ENCODE measurements at regions not wholly inside any gene's neighbourhood (a gene's known extent, or its start where the extent isn't known, plus 50 kb on each side); places are given as distances from the start of the nearest gene placed in this dataset.

- no peak overlapping the region for H2AFZ ChIP-seq (ENCODE audit: insufficient read depth, low read depth, low read length, poor library complexity, severe bottlenecking)
- no peak overlapping the region for H3K4me3 ChIP-seq (ENCODE audit: control extremely low read depth in 1 of 5, extremely low read depth in 1 of 5, insufficient read depth in 1 of 5, low read depth in 2 of 5, low read length in 4 of 5)
- DNase-seq, result no peak
- H3K27ac Mint-ChIP-seq, result no peak overlapping the region
- no peak overlapping the region for H3K9ac ChIP-seq (ENCODE audit: low read length)
- H3K36me3 ChIP-seq (replicated peaks in 1 of 2; ENCODE audit: control extremely low read depth in 1 of 2, control insufficient read depth in 1 of 2, extremely low read depth in 1 of 2, insufficient read depth in 2 of 2, low read length in 1 of 2), result no peaks in the 10 kb centered on the region
- WGBS (ENCODE audit: insufficient coverage), result 100% methylated on average over 2 of the region's 4 CpGs
- ATAC-seq (ENCODE audit: low read depth), result no peak
- TF ChIP-seq, protein P1, sequence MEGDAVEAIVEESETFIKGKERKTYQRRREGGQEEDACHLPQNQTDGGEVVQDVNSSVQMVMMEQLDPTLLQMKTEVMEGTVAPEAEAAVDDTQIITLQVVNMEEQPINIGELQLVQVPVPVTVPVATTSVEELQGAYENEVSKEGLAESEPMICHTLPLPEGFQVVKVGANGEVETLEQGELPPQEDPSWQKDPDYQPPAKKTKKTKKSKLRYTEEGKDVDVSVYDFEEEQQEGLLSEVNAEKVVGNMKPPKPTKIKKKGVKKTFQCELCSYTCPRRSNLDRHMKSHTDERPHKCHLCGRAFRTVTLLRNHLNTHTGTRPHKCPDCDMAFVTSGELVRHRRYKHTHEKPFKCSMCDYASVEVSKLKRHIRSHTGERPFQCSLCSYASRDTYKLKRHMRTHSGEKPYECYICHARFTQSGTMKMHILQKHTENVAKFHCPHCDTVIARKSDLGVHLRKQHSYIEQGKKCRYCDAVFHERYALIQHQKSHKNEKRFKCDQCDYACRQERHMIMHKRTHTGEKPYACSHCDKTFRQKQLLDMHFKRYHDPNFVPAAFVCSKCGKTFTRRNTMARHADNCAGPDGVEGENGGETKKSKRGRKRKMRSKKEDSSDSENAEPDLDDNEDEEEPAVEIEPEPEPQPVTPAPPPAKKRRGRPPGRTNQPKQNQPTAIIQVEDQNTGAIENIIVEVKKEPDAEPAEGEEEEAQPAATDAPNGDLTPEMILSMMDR (IDR thresholded peaks at IDR 0.05), result no peak
- no peak overlapping the region for H3K27ac ChIP-seq (ENCODE audit: low read length in 2 of 2)
- no peak overlapping the region for H3K4me3 Mint-ChIP-seq
- no peaks in the 10 kb centered on the region for H3K79me2 ChIP-seq (ENCODE audit: control insufficient read depth, insufficient read depth, low read length)
- CTCF ChIA-PET, result no interaction called here
- no peaks in the 10 kb centered on the region for H3K9me3 Mint-ChIP-seq (ENCODE audit: insufficient read depth)
- H3K27me3 ChIP-seq (replicated peaks in 1 of 4; ENCODE audit: control extremely low read depth in 1 of 4, control insufficient read depth in 3 of 4, insufficient read depth in 4 of 4, low read length in 3 of 4), result no peaks in the 10 kb centered on the region
- no peaks in the 10 kb centered on the region for H3K4me1 ChIP-seq (ENCODE audit: control insufficient read depth in 2 of 2, insufficient read depth in 2 of 2, low read length in 2 of 2)
- no peaks in the 10 kb centered on the region for H3K27me3 Mint-ChIP-seq
- no peak overlapping the region for H3K4me2 ChIP-seq (replicated peaks; ENCODE audit: low read depth, low read length, poor library complexity, severe bottlenecking)
- intact Hi-C loops (cut with micrococcal nuclease), result no loop called here
- POLR2A ChIA-PET, result no interaction called here
- H4K20me1 ChIP-seq (ENCODE audit: control insufficient read depth, insufficient read depth, low read length, poor library complexity, severe bottlenecking), result no peaks in the 10 kb centered on the region
- no peaks in the 10 kb centered on the region for H3K4me1 Mint-ChIP-seq
- H3K9me3 ChIP-seq (ENCODE audit: control extremely low read depth in 1 of 3, control insufficient read depth in 2 of 3, insufficient read depth in 1 of 3, low read length in 2 of 3), result no peaks in the 10 kb centered on the region
Observed at GRCh38 chr12:58592475-58593207, 327.7 kb downstream of the LRIG3 start.

- H3K9me3 Mint-ChIP-seq (ENCODE audit: insufficient read depth), result no peaks in the 10 kb centered on the region
- no peaks in the 10 kb centered on the region for H3K4me1 Mint-ChIP-seq
- Histone ChIP-seq H3K27me3 (replicated peaks in 1 of 4; ENCODE audit: control extremely low read depth in 1 of 4, control insufficient read depth in 3 of 4, insufficient read depth in 4 of 4, low read length in 3 of 4) (no peaks in the 10 kb centered on the region), H2AFZ (ENCODE audit: insufficient read depth, low read depth, low read length, poor library complexity, severe bottlenecking) (no peak overlapping the region), H3K9me3 (ENCODE audit: control extremely low read depth in 1 of 3, control insufficient read depth in 2 of 3, insufficient read depth in 1 of 3, low read length in 2 of 3) (no peaks in the 10 kb centered on the region), H3K36me3 (replicated peaks in 1 of 2; ENCODE audit: control extremely low read depth in 1 of 2, control insufficient read depth in 1 of 2, extremely low read depth in 1 of 2, insufficient read depth in 2 of 2, low read length in 1 of 2) (no peaks in the 10 kb centered on the region), H3K4me2 (replicated peaks; ENCODE audit: low read depth, low read length, poor library complexity, severe bottlenecking) (no peak overlapping the region), H3K4me3 (ENCODE audit: control extremely low read depth in 1 of 5, extremely low read depth in 1 of 5, insufficient read depth in 1 of 5, low read depth in 2 of 5, low read length in 4 of 5) (no peak overlapping the region), H3K27ac (ENCODE audit: low read length in 2 of 2) (no peak overlapping the region), H3K4me1 (ENCODE audit: control insufficient read depth in 2 of 2, insufficient read depth in 2 of 2, low read length in 2 of 2) (no peaks in the 10 kb centered on the region), H3K79me2 (ENCODE audit: control insufficient read depth, insufficient read depth, low read length) (no peaks in the 10 kb centered on the region), H4K20me1 (ENCODE audit: control insufficient read depth, insufficient read depth, low read length, poor library complexity, severe bottlenecking) (no peaks in the 10 kb centered on the region), H3K9ac (ENCODE audit: low read length) (no peak overlapping the region)
- TF ChIP-seq, protein P1 (IDR thresholded peaks at IDR 0.05), result no peak
- no peak for TF ChIP-seq EZH2 (IDR thresholded peaks at IDR 0.05; ENCODE audit: borderline replicate concordance, insufficient read depth, low read depth, low read length, poor library complexity, severe bottlenecking)
- no peak overlapping the region for H3K27ac Mint-ChIP-seq
- no peaks in the 10 kb centered on the region for H3K27me3 Mint-ChIP-seq
- DNase-seq, result no peak
- no peak overlapping the region for H3K4me3 Mint-ChIP-seq
- no peak for ATAC-seq (ENCODE audit: low read depth)
- ChIA-PET CTCF (no interaction called here), POLR2A (no interaction called here)
- WGBS (ENCODE audit: insufficient coverage), result 92% methylated on average over 3 of the region's 6 CpGs
- intact Hi-C loops (cut with micrococcal nuclease), result no loop called here
Observed at GRCh38 chr12:58593557-58594304, 326.6 kb downstream of the LRIG3 start.

Measured in B cell (primary cell).